Spleen (tissue), 7 donors: ENCODE measurements at regions not wholly inside any gene's neighbourhood (a gene's known extent, or its start where the extent isn't known, plus 50 kb on each side); places are given as distances from the start of the nearest gene placed in this dataset.

Source experiments
- CTCF ChIP-seq, 11 experiments: fragments of 200-600 bp in 7 of 11; fragments of 450-650 bp in 4 of 11; sonication (generic) in 4 of 11; IDR thresholded peaks in 8 of 11; conservative IDR thresholded peaks in 3 of 11; 1 replicate in 7 of 11; 2 replicates in 4 of 11; pipeline versions ENCODE4 v1.4.0 to v1.8.0; 2016 to 2021; ENCODE audit warnings: antibody characterized with exemption in 11 of 11, inconsistent platforms in 4 of 11, mild to moderate bottlenecking in 1 of 11
- POLR2A ChIP-seq, 3 donors: fragments of 450-650 bp; IDR thresholded peaks; one replicate each; pipeline ENCODE4 v1.5.1; 2017; ENCODE audit warnings: antibody characterized with exemption in 3 of 3, mild to moderate bottlenecking in 1 of 3
- donor health status: DM: no; HTN: no; CAD: no; lungs with moderate emphysema.
- donor health status: DM: no; HTN: no; CAD: no.
- donor health status: DM: no; HTN: no; CAD: no.

- TF ChIP-seq CTCF (IDR thresholded peaks at IDR 0.05 in 8 of 11, conservative IDR thresholded peaks at IDR 0.05 in 3 of 11) (no peak), POLR2A (IDR thresholded peaks at IDR 0.05) (no peak)
These were observed 57.0 kb upstream of the TNRC6C start for GRCh38 chr17:77901481-77901880.
